MM.1S (cell line): ENCODE measurements at regions not wholly inside any gene's neighbourhood (a gene's known extent, or its start where the extent isn't known, plus 50 kb on each side); places are given as distances from the start of the nearest gene placed in this dataset.

ENCODE experiments used
- CTCF ChIP-seq: fragments of 300-600 bp; sonication (generic); IDR thresholded peaks from 2 replicates; pipeline ENCODE4 v1.5.1; 2016; ENCODE audit warnings: antibody characterized with exemption, low read length, mixed read lengths
- EZH2 ChIP-seq: fragments of 300-600 bp; sonication (generic); optimal IDR thresholded peaks from 2 replicates; pipeline ENCODE3; 2017; ENCODE audit warnings: low read depth, mild to moderate bottlenecking, antibody characterized with exemption, low read length, mixed read lengths
- EZH2phosphoT487 ChIP-seq: fragments of 300-600 bp; sonication (generic); IDR thresholded peaks from 2 replicates; pipeline ENCODE4 v1.6.1; 2018; ENCODE audit warnings: antibody characterized with exemption, low read length

DNA sequence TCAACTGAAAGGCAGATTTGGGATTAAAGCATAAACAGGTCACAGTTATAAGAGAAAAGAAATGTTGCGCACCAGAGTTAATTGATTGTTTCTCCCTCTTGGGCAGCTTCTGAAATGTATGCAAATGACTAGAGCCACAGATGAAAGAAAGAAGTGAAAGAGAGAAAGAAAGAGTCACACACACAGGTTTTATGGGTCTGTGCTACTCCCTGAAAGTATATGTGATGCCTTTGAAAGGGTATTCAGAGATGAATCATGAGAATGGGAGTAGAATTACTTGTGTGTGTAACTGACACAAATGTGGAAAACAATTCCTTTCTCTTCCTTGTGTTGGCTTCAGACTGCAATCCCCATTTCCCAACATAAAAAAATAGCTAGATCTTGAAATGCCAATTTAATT, 196.9 kb downstream of the FOXA2 start:
- TF ChIP-seq CTCF = no peak
- no peak for TF ChIP-seq EZH2
- no peak for TF ChIP-seq EZH2phosphoT487
